MM.1S (cell line): ENCODE measurements at regions not wholly inside any gene's neighbourhood (a gene's known extent, or its start where the extent isn't known, plus 50 kb on each side); places are given as distances from the start of the nearest gene placed in this dataset.

Experiments used
- DNase-seq: peaks from one replicate; pipeline ENCODE4 v3.0.0-alpha.2; 2015
- H2AFZ ChIP-seq: fragments of 300-600 bp; sonication (generic); 2 replicates; pipeline ENCODE4 v1.6.0; 2016; ENCODE audit warnings: antibody characterized with exemption, low read length
- H3F3A ChIP-seq: fragments of 300-600 bp; sonication (generic); 2 replicates; pipeline ENCODE4 v1.6.1; 2016; ENCODE audit warnings: mild to moderate bottlenecking, antibody characterized with exemption, low read length, moderate library complexity, mixed read lengths; ENCODE audit not compliant: insufficient read depth
- H3K27ac ChIP-seq: fragments of 300-600 bp; sonication (generic); 2 replicates; pipeline ENCODE4 v1.5.1; 2016; ENCODE audit warnings: mild to moderate bottlenecking, low read length
- H3K27me3 ChIP-seq: fragments of 300-600 bp; sonication (generic); replicated peaks from 2 replicates; pipeline ENCODE4 v1.6.0; 2016; ENCODE audit warnings: low read length; ENCODE audit not compliant: insufficient read depth
- H3K36me3 ChIP-seq: fragments of 300-600 bp; sonication (generic); replicated peaks from 2 replicates; pipeline ENCODE4 v1.6.1; 2016; ENCODE audit warnings: mild to moderate bottlenecking, low read length, mixed read lengths; ENCODE audit not compliant: insufficient read depth
- H3K4me1 ChIP-seq: fragments of 300-600 bp; sonication (generic); 2 replicates; pipeline ENCODE4 v1.6.1; 2016; ENCODE audit warnings: low read length, mixed read lengths
- H3K4me2 ChIP-seq: fragments of 300-600 bp; sonication (generic); 2 replicates; pipeline ENCODE4 v1.6.0; 2016; ENCODE audit warnings: low read depth, low read length
- H3K4me3 ChIP-seq: fragments of 300-600 bp; sonication (generic); 2 replicates; pipeline ENCODE4 v1.5.1; 2016; ENCODE audit warnings: low read length, mixed read lengths
- H3K79me2 ChIP-seq: fragments of 300-600 bp; sonication (generic); 2 replicates; pipeline ENCODE4 v1.6.1; 2016; ENCODE audit warnings: mixed run types, low read length, mixed read lengths
- H3K9ac ChIP-seq: fragments of 300-600 bp; sonication (generic); 2 replicates; pipeline ENCODE4 v1.6.1; 2016; ENCODE audit warnings: low read length, mixed read lengths
- H3K9me2 ChIP-seq: fragments of 300-600 bp; sonication (generic); replicated peaks from 2 replicates; pipeline ENCODE4 v1.6.1; 2016; ENCODE audit warnings: mild to moderate bottlenecking, low read length, mixed read lengths; ENCODE audit not compliant: insufficient read depth
- H3K9me3 ChIP-seq: fragments of 300-600 bp; sonication (generic); replicated peaks from 2 replicates; pipeline ENCODE4 v1.6.1; 2016; ENCODE audit warnings: mild to moderate bottlenecking, low read length, mixed read lengths; ENCODE audit not compliant: insufficient read depth
- H4K20me1 ChIP-seq: fragments of 300-600 bp; sonication (generic); 2 replicates; pipeline ENCODE4 v1.6.1; 2016; ENCODE audit warnings: mild to moderate bottlenecking, low read length, moderate library complexity, mixed read lengths; ENCODE audit not compliant: insufficient read depth
- EZH2 ChIP-seq: fragments of 300-600 bp; sonication (generic); optimal IDR thresholded peaks from 2 replicates; pipeline ENCODE3; 2017; ENCODE audit warnings: low read depth, mild to moderate bottlenecking, antibody characterized with exemption, low read length, mixed read lengths
- EZH2phosphoT487 ChIP-seq: fragments of 300-600 bp; sonication (generic); IDR thresholded peaks from 2 replicates; pipeline ENCODE4 v1.6.1; 2018; ENCODE audit warnings: antibody characterized with exemption, low read length
- TF ChIP-seq, protein P1 (sequence below): fragments of 300-600 bp; sonication (generic); IDR thresholded peaks from 2 replicates; pipeline ENCODE4 v1.5.1; 2016; ENCODE audit warnings: antibody characterized with exemption, low read length, mixed read lengths

DNA sequence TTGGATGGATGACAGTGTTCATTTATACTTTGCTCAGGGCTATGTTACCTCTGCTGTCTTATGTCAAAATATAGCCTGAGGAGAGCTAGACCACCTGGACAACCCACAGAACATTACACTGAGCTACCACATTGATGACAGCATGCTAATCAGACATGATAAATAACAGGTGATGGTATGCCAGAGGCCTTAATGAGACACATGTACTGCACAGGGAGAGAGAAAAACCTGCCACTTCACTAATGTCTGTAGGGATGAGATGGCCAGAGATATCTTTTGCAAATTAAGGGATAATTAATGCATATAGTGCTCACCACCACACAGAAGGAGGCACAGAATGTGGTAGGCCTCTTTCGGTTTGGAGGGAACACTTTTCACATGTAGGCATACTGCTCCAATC is 1122.6 kb upstream of the POT1 start:
- H3K4me2 ChIP-seq: no peak overlapping the region
- no peaks in the 10 kb centered on the region for H3K36me3 ChIP-seq
- no peaks in the 10 kb centered on the region for H3K9me2 ChIP-seq
- no peak for DNase-seq
- H3K9ac ChIP-seq: no peak overlapping the region
- no peaks in the 10 kb centered on the region for H3K79me2 ChIP-seq
- no peaks in the 10 kb centered on the region for H4K20me1 ChIP-seq
- no peak overlapping the region for H3K27ac ChIP-seq
- TF ChIP-seq EZH2phosphoT487 (no peak), EZH2 (no peak)
- TF ChIP-seq, protein P1, sequence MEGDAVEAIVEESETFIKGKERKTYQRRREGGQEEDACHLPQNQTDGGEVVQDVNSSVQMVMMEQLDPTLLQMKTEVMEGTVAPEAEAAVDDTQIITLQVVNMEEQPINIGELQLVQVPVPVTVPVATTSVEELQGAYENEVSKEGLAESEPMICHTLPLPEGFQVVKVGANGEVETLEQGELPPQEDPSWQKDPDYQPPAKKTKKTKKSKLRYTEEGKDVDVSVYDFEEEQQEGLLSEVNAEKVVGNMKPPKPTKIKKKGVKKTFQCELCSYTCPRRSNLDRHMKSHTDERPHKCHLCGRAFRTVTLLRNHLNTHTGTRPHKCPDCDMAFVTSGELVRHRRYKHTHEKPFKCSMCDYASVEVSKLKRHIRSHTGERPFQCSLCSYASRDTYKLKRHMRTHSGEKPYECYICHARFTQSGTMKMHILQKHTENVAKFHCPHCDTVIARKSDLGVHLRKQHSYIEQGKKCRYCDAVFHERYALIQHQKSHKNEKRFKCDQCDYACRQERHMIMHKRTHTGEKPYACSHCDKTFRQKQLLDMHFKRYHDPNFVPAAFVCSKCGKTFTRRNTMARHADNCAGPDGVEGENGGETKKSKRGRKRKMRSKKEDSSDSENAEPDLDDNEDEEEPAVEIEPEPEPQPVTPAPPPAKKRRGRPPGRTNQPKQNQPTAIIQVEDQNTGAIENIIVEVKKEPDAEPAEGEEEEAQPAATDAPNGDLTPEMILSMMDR: no peak
- no peaks in the 10 kb centered on the region for H3F3A ChIP-seq
- no peaks in the 10 kb centered on the region for H3K9me3 ChIP-seq
- no peak overlapping the region for H3K4me3 ChIP-seq
- no peak overlapping the region for H2AFZ ChIP-seq
- no peaks in the 10 kb centered on the region for H3K27me3 ChIP-seq
- H3K4me1 ChIP-seq: no peaks in the 10 kb centered on the region

DNA sequence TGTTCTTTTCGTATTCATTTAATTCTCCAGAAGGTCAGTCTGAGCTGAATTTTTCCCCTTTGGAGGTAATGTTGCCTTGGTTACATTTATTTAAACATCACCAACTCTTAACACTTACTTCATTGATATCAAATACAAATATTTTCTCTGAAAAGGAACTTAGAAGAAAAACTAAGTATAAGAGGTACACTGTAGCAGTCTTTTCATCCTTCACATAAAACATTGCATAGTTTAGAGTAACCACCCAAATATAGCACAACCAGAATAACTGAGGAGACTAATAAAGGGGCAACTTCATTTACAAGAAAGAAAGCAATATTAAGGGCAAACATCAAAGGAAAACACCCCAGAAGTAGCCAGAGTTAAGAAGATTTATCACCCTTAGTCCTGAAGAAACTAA is 1115.0 kb upstream of the POT1 start:
- no peak overlapping the region for H3K4me2 ChIP-seq
- H2AFZ ChIP-seq: no peak overlapping the region
- H3F3A ChIP-seq: no peaks in the 10 kb centered on the region
- H3K4me1 ChIP-seq: no peaks in the 10 kb centered on the region
- H3K9ac ChIP-seq: no peak overlapping the region
- no peaks in the 10 kb centered on the region for H4K20me1 ChIP-seq
- no peaks in the 10 kb centered on the region for H3K27me3 ChIP-seq
- no peaks in the 10 kb centered on the region for H3K9me2 ChIP-seq
- H3K9me3 ChIP-seq: no peaks in the 10 kb centered on the region
- no peak overlapping the region for H3K27ac ChIP-seq
- H3K79me2 ChIP-seq: no peaks in the 10 kb centered on the region
- TF ChIP-seq EZH2: no peak
- TF ChIP-seq, protein P1: no peak
- no peak for TF ChIP-seq EZH2phosphoT487
- H3K36me3 ChIP-seq: no peaks in the 10 kb centered on the region
- H3K4me3 ChIP-seq: no peak overlapping the region
- DNase-seq: no peak

DNA sequence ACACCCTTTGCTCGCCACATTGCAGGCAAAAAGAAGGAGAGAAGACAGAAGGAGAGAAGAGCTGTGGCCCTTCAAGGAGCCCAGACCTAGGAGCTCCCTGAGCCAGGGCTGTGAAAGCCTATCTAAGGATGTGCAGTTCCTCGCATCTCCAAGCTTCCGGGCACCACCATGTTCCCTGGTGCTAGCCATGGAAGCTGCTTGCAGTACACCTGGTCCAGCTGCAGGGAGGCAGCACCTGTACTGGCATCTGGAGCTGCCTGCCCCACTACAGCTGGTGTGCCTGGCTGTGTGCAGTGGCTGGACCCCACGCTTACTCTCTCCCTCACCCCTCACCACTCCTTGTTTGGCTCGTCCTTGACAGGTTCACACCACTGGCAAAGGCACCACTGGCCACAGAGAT is 1111.8 kb upstream of the POT1 start:
- TF ChIP-seq EZH2 (no peak), EZH2phosphoT487 (no peak)
- TF ChIP-seq, protein P1: no peak
- Histone ChIP-seq H3K4me3 (no peak overlapping the region), H3K4me2 (no peak overlapping the region), H3F3A (no peaks in the 10 kb centered on the region), H4K20me1 (no peaks in the 10 kb centered on the region), H3K4me1 (no peaks in the 10 kb centered on the region), H3K79me2 (no peaks in the 10 kb centered on the region), H3K9me3 (no peaks in the 10 kb centered on the region), H2AFZ (no peak overlapping the region), H3K36me3 (no peaks in the 10 kb centered on the region), H3K27ac (no peak overlapping the region), H3K27me3 (no peaks in the 10 kb centered on the region), H3K9me2 (no peaks in the 10 kb centered on the region), H3K9ac (no peak overlapping the region)
- DNase-seq: no peak
